SKM-1 (cell line): ENCODE measurements at regions not wholly inside any gene's neighbourhood (a gene's known extent, or its start where the extent isn't known, plus 50 kb on each side); places are given as distances from the start of the nearest gene placed in this dataset.
"Not testable (repeated sequence)": the region's sequence is repeated elsewhere in the genome, so short reads cannot be mapped to it uniquely, and the experiment has no call there.

ENCODE experiments used
- DNase-seq: peaks from one replicate; lab custom pipeline; 2025; ENCODE audit not compliant: unreplicated experiment; lab: John Stamatoyannopoulos, UW

DNA sequence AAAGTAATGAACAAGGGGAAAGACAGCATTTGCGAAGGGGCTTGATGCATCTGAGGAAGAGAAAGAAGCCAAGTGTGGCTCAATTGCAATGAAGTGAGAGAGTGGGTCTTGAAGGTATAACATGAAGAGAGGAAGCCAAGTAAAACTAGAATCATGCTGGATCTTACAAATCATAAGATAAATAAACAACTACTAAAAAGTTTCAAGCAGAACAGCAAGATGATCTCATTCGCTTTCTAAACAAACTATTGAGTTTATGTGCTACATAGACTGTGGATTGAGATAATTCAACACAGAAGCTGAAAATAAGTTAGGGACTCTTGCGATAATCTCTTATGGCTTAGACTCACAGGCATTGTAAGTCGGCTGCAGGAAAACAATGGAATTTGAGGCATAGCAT, 1310.5 kb upstream of the NRXN1 start:
- DNase-seq, result no peak

DNA sequence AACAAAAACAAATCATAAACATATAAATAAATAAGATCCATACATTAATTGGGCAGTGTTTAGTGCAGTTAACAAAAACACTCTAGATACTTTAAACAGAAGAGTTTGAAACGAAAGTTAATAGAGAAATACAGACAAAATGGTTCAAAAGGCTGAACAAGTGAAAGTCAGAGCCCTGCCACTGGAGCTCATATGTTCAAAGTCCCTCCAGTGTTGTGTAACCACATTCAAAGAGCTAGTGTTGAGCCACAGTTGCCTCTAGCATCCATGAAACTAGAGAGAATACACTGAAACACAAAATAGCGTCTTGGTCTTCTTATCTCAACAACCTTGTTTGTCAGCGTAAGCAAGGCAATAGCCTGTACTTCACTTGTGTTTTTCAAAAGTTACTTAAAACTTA, 1309.8 kb upstream of the NRXN1 start:
- DNase-seq, result no peak

DNA sequence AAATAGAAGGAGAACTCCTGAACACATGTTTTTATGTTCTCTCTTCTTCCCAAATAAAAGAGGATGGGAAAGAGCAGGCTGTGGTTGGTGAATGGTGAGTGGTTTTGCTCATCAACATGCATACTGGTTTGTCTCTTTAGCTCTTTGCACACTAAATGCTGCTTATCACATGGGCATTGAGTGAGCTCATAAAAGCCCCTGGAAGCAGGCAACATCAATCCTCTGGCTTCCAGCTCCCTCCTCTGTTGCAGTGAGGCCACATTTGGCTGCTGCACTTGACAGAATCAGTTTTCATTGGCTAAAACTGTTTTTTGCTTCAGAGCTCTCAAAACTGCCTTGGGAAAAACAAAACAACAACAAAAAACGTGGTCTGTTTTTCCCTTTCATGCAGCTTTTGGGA, 1308.2 kb upstream of the NRXN1 start:
- no peak for DNase-seq

DNA sequence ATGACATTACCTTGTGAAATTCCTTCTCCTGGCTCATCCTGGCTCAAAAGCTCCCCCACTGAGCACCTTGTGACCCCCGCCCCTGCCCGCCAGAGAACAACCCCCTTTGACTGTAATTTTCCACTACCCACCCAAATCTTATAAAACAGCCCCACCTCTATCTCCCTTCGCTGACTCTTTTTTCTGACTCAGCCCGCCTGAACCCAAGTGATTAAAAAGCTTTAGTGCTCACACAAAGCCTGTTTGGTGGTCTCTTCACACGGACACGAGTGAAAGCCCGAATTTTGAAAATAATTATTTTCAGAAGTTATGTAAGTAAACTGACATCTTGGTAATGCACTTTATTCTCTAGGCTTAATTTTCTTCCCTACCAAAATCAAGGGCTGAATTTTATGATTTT, 1305.9 kb upstream of the NRXN1 start:
- DNase-seq, result not testable (repeated sequence)

DNA sequence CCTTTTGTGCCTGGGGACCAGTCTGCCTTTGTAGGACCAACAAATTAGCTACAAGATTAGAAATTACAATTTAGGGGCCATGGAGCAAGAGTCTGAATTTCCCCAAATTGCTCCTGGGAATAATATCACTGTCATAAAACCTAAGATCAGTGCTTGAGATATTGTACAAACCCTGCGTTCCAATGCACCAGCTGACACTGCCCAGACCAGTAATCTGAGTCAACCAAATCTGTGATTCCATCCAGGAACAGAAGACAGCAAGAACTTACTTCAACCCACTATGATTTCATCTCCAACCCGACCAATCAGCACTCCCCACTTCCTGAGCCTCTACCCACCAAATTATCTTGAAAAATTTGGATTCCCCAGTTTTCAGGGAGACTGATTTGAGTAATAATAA, 1305.0 kb upstream of the NRXN1 start:
- DNase-seq, result no peak

DNA sequence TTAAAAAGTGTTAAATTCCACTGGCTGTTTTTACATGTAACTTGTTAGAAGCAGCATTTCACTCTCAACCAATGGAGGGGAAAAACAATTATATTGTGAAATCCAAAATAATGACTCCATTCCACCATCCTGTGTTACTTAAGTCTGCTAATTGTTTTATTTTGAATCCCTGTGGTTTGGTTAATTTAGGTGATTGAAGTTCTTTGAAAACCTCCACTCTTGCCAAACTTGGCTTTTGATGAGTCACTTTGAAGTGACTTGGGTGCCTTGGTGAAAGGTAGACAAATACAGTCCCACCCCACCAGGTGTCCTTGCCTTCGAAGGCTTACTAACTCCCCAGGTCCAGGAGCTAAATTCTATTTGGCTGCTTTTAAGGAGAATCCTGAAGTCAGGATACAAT, 1303.8 kb upstream of the NRXN1 start:
- DNase-seq, result no peak

DNA sequence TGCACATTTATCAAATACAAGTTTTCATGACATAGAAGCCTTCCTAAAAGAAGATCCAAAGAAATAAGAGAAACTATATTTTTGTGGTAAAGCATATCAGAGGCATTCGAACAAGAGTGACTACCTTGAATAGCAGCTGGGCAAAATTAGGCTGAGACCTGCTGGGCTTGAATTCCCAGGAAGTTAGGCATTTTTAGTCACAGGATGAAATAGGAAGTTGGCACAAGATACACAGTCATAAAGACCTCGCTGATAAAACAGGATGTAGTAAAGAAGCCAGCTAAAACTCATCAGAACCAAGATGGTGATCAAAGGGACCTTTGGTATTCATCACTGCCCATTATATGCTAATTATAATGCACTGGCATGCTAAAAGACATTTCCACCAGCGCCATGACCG, 1302.3 kb upstream of the NRXN1 start:
- no peak for DNase-seq

DNA sequence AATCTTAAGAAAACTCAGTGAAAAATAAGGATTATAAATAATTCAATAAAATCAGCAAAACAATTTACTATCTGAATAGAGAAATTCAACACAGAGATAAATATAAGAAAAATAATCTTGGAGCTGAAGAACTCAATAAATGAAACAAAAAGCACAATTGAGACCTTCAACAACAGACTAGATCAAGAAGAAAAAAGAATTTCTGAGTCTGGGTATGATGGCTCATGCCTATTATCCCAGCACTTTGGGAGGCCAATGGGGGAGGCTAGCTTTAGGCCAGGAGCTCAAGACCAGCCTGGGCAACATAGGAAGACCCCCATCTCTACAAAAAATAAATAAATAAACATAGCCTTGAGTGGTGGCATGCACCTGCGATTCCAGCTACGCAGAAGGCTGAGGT, 1295.7 kb upstream of the NRXN1 start:
- DNase-seq, result no peak

DNA sequence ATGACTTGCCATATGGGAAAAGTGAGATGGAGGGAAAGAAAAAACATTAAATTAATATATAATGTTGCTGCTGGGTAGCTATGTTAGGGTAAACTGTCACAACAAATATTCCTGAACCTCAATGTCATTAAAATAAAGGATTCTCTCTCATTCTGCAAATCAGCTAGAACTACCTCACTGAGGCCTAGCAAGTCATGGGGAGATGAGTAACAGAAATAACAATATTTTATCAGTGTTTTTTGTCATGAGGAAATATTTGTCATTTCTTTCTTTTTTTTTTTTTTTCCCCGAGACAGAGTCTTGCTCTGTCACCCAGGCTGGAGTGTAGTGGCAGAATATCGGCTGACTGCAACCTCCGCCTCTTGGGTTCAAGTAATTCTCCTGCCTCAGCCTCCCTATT, 1282.3 kb upstream of the NRXN1 start:
- no peak for DNase-seq

DNA sequence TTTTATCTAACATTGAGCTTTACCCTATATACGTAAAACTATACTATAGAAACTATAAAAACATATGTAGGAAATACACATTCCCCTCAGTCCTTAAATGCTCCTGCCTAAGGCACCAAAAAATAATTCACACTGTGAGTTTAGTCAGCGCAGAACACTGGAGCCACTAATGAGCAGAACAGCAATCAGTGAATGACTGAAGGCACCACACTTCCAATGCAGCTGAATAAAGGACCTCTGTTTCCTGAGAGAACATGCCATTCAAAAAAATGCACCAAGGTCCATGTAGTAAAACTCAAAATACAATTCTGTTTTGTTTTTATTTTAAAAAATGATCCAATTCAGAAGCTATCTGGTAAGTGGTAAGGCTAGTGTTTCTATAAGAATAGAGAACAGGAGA, 1280.6 kb upstream of the NRXN1 start:
- DNase-seq, result no peak

DNA sequence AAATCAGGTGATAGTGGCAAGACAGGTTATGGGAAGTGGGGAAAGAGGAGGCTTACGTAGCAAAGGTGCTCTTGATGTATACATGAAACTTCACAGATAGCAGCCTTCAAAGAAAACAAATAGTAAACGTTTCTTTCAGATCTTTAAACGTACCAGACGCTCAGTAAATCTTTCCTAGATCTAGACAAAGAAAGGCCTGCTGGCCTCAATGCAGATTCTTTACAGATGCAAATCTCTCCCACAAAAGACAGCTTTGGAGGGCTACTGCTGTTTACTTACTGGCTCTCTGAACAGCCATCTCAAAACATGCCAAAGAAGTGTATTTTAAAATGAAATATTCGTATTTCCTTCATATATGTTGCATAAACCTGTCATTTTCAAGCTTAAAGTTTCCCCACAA, 1279.9 kb upstream of the NRXN1 start:
- DNase-seq, result no peak

DNA sequence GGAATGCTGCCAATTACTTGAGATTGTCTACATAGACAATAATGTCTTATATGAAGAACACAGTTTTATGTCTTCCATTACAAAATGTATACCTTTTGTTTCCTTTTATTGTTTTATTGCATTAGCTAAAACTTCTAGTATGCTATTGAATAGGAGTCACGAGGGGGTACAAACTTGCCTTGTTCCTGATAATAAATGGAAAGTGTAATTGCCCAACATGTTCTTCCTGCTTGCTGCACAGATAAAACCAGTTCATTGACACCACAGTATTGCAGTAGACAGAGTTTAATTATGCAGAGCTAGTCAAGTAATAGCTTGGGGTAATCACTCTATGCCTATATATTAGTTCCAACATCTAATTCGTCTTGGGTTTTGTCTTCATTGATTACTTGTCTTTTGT, 1276.2 kb upstream of the NRXN1 start:
- no peak for DNase-seq

DNA sequence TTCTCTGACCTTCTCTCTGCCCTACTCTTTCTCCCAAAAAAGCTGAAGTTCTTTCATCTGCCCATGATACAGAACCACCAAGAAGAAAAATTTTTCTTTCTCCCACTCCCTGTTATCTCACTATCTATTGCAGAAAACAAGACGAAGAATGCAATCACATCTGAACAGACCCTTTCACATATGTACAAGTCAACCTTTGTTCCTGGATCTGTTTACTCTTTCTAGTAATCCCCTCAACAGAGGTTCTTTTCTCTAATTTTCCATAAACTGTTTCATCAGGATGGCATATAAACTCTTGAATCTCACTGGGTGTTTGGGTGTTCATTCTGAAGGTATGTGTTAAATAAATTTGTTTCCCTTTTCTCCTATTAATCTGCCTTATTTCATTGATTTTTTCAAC, 1262.7 kb upstream of the NRXN1 start:
- no peak for DNase-seq

DNA sequence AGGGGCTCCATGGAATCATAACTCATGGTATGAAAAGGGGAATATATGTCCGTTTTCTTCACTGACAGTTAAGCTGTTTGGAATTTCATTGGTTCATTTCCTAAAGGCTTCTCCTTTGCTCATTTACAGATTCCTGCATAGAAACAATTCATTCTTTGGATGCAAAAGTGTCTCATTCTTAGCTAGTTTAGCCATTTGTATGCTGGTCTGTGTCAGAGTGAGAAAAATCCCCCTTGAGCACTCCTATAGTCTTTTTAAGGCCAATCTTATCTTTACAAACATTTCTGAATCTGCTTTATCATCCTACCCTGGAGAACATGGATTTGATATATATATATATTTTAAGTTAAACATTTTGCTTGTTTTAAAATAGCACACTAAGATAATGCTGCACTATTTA, 1260.9 kb upstream of the NRXN1 start:
- no peak for DNase-seq

DNA sequence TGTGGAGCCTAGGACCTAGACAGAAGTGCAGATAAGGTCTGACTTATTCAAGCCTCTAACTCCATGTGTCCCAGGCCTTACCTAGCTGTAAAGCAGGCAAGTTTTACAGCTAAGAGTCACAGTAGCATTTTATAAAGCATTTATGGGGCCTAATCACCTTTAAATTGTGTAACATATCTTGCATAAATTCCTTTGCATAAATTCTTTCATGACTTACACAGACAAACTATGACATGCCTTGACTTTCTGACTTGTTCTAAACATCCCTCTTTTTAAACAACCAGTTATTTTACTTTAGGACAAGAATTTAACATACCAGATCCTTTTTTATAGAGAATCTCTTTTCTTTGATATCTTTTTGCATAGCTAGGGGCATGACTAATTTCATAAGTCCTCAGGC, 1257.8 kb upstream of the NRXN1 start:
- no peak for DNase-seq

DNA sequence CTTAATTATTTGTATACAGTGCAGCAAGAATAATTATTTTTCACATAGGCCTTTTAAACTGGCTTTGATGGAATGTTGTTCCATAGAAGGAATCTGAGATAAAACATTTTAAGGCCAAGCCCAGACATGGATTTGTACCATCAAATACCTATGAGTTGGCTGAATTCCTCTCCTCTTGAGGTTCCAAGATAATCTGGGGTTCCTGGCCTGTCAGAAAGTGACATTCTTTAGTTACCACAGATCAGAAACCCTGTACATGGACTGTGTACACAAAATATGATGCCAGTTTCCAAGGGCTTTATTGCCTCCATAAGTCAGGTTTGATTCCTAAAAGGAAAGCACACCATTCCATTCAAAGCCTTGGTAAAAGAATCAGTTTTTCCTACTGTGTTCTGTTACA, 1256.7 kb upstream of the NRXN1 start:
- DNase-seq, result no peak

DNA sequence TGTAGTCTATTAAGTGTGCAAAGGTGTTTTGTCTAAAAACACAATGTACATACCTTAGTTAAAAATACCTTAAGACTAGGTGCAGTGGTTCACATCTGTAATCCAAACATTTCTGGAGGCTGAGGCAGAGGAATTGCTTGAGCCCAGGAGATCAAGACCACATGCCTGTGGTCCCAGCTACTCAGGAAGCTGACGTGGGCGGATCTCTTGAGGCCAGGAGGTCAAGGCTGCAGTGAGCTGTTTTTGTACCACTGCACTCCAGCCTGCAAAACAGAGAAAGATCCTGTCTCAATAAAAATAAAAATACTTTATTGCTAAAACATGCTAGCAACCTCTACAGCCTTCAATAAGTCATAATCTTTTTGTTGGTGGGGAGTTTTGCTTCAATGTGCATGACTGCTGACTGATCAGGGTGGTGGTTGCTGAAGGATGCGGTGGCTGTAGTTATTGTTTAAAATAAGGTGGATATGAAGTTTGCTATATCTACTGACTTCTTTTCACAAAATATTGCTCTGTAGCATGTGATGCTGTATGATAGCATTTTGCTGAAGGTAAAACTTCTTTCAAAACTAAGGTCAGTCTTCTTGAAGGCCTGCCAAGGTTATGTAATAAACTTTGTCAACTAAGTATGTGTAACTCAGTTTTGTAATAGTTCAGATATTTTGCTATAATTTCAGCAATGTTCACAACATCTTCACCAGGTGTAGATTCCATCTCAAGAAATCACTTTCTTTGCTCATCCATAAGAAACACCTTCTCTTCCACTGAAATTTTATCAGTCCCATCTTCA, 1238.0 kb upstream of the NRXN1 start:
- no peak for DNase-seq

DNA sequence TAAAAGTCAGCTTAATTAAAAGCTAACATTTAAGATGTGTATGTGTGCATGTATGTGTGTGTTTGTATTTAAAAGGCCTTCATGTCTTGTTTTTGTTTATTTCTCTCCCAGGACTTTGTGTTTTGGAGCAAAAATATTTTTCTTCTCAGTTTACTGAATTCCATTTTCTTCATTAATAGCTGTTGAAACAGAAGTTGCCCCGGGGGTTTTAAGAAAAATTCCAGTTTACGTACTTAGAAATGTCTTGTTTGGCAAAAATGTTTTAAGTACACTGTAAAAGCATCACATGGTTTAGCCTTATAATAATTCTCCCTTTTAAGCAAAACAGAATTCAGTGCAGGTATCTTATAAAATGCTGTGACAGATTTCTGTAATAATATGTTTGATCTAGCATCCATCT, 1233.0 kb upstream of the NRXN1 start:
- no peak for DNase-seq

DNA sequence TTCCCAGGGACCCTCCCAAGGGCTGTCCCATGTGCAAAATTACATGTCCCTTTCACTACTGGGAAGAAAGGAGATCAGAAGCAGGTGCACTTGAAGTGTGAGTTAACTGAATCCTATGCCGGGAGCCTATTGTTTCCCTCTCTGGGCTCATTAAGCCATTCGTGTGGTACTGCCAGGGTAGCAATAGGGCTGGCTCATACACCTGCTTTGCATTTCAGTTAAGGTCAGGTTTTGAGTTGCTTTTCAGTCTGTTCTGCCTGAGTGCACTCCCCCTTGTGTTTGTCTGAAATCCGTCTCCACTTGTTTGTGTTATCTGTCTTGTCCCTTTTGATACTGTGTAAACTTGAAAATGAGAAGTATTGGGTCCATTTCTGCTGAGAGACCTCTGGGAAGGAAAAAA, 1232.6 kb upstream of the NRXN1 start:
- no peak for DNase-seq

DNA sequence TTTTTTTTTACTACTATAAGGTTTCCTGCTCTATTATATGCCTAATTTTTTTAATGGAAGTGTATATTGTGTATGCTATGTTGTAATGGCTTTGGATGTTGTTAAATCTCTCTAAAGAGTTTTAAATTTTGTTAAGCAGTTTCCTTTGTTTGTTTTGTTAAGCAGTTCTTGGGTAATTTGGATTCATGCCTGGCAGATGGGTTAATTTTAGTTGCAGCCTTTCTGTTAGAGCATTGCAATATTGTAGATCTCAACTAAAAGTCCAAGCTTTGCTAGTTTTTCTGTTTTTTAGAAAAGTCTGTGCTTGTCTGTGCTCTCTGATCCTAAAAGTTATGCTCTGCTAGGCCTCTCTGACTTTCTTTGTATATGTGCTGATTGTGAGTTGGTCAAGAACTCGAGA, 1229.0 kb upstream of the NRXN1 start:
- DNase-seq, result no peak

DNA sequence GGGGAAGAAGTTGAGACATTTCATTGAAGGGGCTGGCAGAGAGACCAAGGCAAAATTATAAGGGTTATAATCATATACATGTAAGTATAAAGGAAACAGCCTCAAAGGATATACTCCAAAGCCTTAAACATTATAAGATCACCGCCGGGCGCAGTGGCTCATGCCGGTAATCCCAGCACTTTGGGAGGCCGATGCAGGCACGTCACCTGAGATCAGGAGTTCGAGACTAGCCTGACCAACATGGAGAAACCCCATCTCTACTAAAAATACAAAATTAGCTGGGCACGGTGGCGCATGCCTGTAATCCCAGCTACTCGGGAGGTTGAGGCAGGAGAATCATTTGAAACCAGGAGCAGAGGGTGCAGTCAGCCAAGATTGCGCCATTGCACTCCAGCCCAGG, 1227.0 kb upstream of the NRXN1 start:
- not testable (repeated sequence) for DNase-seq

DNA sequence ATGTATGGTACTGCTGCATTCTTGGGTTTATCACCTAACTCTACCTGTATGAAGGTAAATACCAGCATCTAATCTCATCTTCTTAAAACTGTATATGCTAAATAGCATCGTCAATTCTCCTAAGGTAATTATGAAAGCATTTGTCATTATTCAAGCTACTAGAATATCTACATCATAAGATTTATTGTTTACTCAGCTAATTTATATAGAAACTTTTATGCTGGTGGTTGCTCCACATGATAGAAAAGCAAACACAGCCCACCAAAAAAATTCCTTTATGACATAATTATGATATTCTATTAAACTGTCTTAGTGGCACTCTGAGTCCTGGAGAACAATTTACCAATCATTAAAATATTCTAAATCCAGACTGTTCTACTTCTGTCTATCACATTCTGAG, 1226.1 kb upstream of the NRXN1 start:
- no peak for DNase-seq

DNA sequence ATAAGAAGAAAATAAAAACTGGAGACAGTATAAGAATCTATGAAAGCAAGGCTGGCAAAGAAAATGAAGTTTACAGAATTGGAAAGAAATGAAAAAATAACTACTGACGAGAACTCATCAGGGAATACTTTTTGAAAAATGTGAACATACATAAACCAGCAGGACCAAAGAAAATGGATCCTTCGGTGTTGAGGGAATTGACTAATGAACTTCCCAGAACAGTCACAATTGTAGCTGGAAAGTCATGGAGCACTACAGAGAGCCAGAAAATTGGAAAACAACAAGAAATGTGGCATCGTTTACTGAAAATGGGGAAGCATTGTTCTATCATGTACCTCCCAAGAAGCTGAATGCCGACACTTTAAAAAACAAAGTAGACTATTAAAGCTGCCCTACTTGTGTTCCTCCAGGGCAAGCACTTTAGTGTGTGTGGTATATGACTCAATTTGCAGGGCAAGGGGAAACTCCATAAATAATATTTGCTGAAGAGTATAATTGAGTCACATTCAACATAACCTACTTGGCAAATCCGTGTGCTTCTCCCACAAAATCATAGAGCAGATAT, 1221.6 kb upstream of the NRXN1 start:
- DNase-seq, result no peak
